OCI-LY3 (cell line): ENCODE measurements at regions not wholly inside any gene's neighbourhood (a gene's known extent, or its start where the extent isn't known, plus 50 kb on each side); places are given as distances from the start of the nearest gene placed in this dataset.

Source experiments
- H2AFZ ChIP-seq: fragments of 200-600, 300-600 bp; shearing (Covaris generic); 2 replicates; pipeline ENCODE4 v1.6.0; 2014; ENCODE audit warnings: antibody characterized with exemption, low read depth, low read length
- H3K27ac ChIP-seq: fragments of 200-600, 300-600 bp; sonication (generic); 2 replicates; pipeline ENCODE4 v1.5.1; 2014; ENCODE audit warnings: mild to moderate bottlenecking, low read length, moderate library complexity, mixed read lengths
- H3K27me3 ChIP-seq: fragments of 200-600, 300-600 bp; sonication (generic); 2 replicates; pipeline ENCODE4 v1.6.1; 2014; ENCODE audit warnings: low read depth, low read length, mixed read lengths
- H3K36me3 ChIP-seq: fragments of 200-600, 300-600 bp; sonication (generic); replicated peaks from 2 replicates; pipeline ENCODE3; 2014; ENCODE audit warnings: low read depth, low read length, mixed read lengths
- H3K4me1 ChIP-seq: fragments of 300-600, 200-600 bp; sonication (generic); 2 replicates; pipeline ENCODE4 v1.6.1; 2014; ENCODE audit warnings: low read length, mixed read lengths
- H3K4me2 ChIP-seq: fragments of 200-600, 300-600 bp; sonication (generic); 2 replicates; pipeline ENCODE4 v1.6.1; 2014; ENCODE audit warnings: low read length, mixed read lengths
- H3K4me3 ChIP-seq: fragments of 300-600, 200-600 bp; sonication (generic); 2 replicates; pipeline ENCODE4 v1.5.1; 2014; ENCODE audit warnings: antibody characterized with exemption, mild to moderate bottlenecking, low read length, moderate library complexity
- H3K79me2 ChIP-seq: fragments of 300-600, 200-600 bp; shearing (Covaris generic); 2 replicates; pipeline ENCODE4 v1.6.1; 2014; ENCODE audit warnings: mild to moderate bottlenecking, low read length, mixed read lengths
- H3K9ac ChIP-seq: fragments of 300-600, 200-600 bp; shearing (Covaris generic); 2 replicates; pipeline ENCODE4 v1.6.0; 2014; ENCODE audit warnings: mild to moderate bottlenecking, low read length, moderate library complexity
- H3K9me3 ChIP-seq: fragments of 200-600, 300-600 bp; shearing (Covaris generic); 2 replicates; pipeline ENCODE4 v1.6.1; 2014; ENCODE audit warnings: low read length, mixed read lengths; ENCODE audit not compliant: insufficient read depth
- H4K20me1 ChIP-seq: fragments of 200-600, 300-600 bp; sonication (generic); 2 replicates; pipeline ENCODE4 v1.6.1; 2016; ENCODE audit warnings: low read length, mixed read lengths; ENCODE audit not compliant: insufficient read depth
- EZH2phosphoT487 ChIP-seq: fragments of 200-600 bp; shearing (Covaris generic); IDR thresholded peaks from 2 replicates; pipeline ENCODE4 v1.6.1; 2018; ENCODE audit warnings: antibody characterized with exemption, mixed run types, low read depth
- TF ChIP-seq, protein P1 (sequence below): fragments of 200-600, 300-600 bp; sonication (generic); IDR thresholded peaks from 2 replicates; pipeline ENCODE4 v1.5.1; 2014; ENCODE audit warnings: antibody characterized with exemption, low read length, low read depth

DNA sequence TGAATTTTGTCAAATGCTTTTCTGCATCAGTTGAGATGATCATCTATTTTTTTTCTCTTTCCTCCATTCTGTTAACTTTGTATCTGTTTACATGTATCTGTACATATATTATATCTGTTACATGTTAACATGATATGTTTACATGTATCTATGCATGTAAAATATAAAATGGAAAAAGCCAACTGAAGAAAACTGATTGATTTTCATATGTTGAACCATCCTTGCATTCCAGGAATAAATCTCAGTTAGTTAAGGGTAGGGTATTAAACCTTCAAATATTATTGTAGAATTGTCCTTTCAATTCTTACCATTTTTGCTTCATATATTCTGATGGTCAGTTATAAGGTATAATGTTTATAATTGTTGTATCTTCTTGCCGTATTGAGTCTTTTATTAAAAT lies 336.1 kb downstream of the ZFHX3 start:
- Histone ChIP-seq H3K4me3 (no peak overlapping the region), H3K36me3 (peaks cover 13% of the 10 kb centered on the region), H3K4me1 (no peaks in the 10 kb centered on the region), H2AFZ (no peak overlapping the region), H3K27ac (no peak overlapping the region), H3K79me2 (no peaks in the 10 kb centered on the region), H3K4me2 (no peak overlapping the region), H4K20me1 (no peaks in the 10 kb centered on the region), H3K27me3 (no peaks in the 10 kb centered on the region), H3K9me3 (peaks cover 18% of the 10 kb centered on the region), H3K9ac (no peak overlapping the region)
- no peak for TF ChIP-seq EZH2phosphoT487
- TF ChIP-seq, protein P1, sequence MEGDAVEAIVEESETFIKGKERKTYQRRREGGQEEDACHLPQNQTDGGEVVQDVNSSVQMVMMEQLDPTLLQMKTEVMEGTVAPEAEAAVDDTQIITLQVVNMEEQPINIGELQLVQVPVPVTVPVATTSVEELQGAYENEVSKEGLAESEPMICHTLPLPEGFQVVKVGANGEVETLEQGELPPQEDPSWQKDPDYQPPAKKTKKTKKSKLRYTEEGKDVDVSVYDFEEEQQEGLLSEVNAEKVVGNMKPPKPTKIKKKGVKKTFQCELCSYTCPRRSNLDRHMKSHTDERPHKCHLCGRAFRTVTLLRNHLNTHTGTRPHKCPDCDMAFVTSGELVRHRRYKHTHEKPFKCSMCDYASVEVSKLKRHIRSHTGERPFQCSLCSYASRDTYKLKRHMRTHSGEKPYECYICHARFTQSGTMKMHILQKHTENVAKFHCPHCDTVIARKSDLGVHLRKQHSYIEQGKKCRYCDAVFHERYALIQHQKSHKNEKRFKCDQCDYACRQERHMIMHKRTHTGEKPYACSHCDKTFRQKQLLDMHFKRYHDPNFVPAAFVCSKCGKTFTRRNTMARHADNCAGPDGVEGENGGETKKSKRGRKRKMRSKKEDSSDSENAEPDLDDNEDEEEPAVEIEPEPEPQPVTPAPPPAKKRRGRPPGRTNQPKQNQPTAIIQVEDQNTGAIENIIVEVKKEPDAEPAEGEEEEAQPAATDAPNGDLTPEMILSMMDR, result no peak

DNA sequence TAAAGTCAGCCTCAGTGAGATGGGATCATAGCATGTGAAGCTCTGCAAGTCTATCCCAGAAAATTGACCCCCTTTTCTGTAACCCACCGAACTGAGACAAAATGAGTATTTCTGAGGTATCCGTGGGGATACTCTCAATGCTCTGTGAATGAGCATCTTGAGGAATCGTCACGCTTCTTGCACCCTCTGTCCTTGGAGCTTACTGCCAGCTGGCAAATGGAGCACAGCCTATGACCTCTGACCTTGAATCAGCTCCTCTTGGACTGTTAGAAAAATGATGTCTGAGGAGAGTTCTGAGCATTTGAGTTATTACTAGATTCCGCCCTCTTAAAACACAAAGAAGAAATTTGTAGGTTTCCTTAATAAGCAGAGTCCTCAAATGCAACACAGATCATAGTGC lies 342.1 kb downstream of the ZFHX3 start:
- H3K9me3 ChIP-seq, result peaks cover 2% of the 10 kb centered on the region
- H3K36me3 ChIP-seq, result peaks cover under 1% of the 10 kb centered on the region
- no peaks in the 10 kb centered on the region for H4K20me1 ChIP-seq
- no peak overlapping the region for H3K27ac ChIP-seq
- no peaks in the 10 kb centered on the region for H3K27me3 ChIP-seq
- H2AFZ ChIP-seq, result no peak overlapping the region
- no peaks in the 10 kb centered on the region for H3K79me2 ChIP-seq
- TF ChIP-seq, protein P1, result no peak
- TF ChIP-seq EZH2phosphoT487, result no peak
- no peak overlapping the region for H3K4me2 ChIP-seq
- H3K4me1 ChIP-seq, result no peaks in the 10 kb centered on the region
- no peak overlapping the region for H3K9ac ChIP-seq
- H3K4me3 ChIP-seq, result no peak overlapping the region

DNA sequence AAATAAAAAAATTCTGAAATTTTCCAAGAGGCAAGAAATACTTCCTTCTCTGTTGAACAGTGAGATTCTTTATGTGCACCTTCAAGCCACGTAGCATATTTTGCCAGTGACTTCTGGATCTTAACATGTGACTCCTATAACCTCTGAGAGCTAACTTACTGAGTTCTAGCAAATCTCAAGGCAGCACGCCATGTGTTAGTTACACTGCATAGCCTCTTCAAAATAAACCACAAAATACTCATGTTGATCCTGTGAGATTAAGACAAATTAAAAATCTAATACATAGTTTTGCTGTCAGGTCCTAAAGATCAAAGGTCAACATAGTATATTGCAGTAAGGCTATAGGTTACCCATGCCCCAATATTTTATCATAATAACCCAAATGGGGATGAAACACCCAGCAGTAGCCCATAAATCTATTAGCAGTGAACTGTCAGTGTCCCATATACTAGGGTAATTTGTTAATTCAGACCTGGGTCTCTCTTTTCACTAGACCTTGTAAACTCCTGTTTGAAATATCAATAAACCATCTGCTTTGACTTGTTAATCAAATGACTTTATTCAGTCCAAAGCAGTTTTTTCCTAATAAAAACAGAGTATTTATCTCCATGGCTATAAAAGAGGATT lies 343.1 kb downstream of the ZFHX3 start:
- Histone ChIP-seq H3K27ac (no peak overlapping the region), H3K27me3 (no peaks in the 10 kb centered on the region), H3K4me1 (no peaks in the 10 kb centered on the region), H3K4me3 (no peak overlapping the region), H3K9ac (no peak overlapping the region), H3K4me2 (no peak overlapping the region), H3K79me2 (no peaks in the 10 kb centered on the region), H4K20me1 (no peaks in the 10 kb centered on the region), H3K36me3 (no peaks in the 10 kb centered on the region), H2AFZ (no peak overlapping the region), H3K9me3 (no peaks in the 10 kb centered on the region)
- no peak for TF ChIP-seq EZH2phosphoT487
- TF ChIP-seq, protein P1, result no peak

DNA sequence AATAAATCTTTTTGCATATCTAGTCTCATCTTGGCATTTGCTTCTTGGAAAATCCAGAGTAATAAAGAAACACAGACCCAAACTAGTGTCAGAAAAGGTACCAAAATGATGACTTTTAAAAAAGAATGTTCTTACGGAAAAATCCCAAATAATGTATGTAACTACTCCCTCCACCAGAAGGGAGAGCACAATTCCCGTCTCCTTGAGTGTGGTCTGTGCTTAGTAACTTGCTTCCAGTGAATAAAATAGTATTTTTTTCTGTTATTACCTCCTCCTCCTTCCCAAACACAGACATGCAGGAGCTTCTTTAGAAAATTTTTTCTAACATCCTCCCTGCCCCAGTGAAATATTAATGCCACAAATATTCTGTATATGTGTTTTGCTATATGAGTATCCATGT lies 358.1 kb downstream of the ZFHX3 start:
- no peak overlapping the region for H3K4me2 ChIP-seq
- TF ChIP-seq EZH2phosphoT487, result no peak
- TF ChIP-seq, protein P1, result no peak
- H3K4me1 ChIP-seq, result no peaks in the 10 kb centered on the region
- H3K9me3 ChIP-seq, result no peaks in the 10 kb centered on the region
- no peak overlapping the region for H2AFZ ChIP-seq
- H3K4me3 ChIP-seq, result no peak overlapping the region
- H3K27ac ChIP-seq, result no peak overlapping the region
- no peaks in the 10 kb centered on the region for H3K36me3 ChIP-seq
- H3K9ac ChIP-seq, result no peak overlapping the region
- no peaks in the 10 kb centered on the region for H3K27me3 ChIP-seq
- H3K79me2 ChIP-seq, result no peaks in the 10 kb centered on the region
- H4K20me1 ChIP-seq, result no peaks in the 10 kb centered on the region
